ENCODE measurements at regions not wholly inside any gene's neighbourhood (a gene's known extent, or its start where the extent isn't known, plus 50 kb on each side); places are given as distances from the start of the nearest gene placed in this dataset.

- H3K27me3 ChIP-seq (ENCODE audit: control insufficient read depth in 2 of 2, insufficient read depth in 2 of 2, low read length in 2 of 2), result no peaks in the 10 kb centered on the region
- H3K9me3 ChIP-seq (ENCODE audit: control insufficient read depth in 2 of 2, low read length in 2 of 2), result no peaks in the 10 kb centered on the region
- H3K36me3 ChIP-seq (ENCODE audit: control insufficient read depth in 2 of 2, insufficient read depth in 2 of 2, low read length in 2 of 2), result no peaks in the 10 kb centered on the region
- no peaks in the 10 kb centered on the region for H3K4me1 ChIP-seq (ENCODE audit: control insufficient read depth in 2 of 2, insufficient read depth in 2 of 2, low read length in 2 of 2)
- no peak overlapping the region for H3K9ac ChIP-seq (ENCODE audit: low read depth in 1 of 2, low read length in 2 of 2)
- no peak overlapping the region for H3K4me3 ChIP-seq (ENCODE audit: low read length in 2 of 2)
- no peak overlapping the region for H3K27ac ChIP-seq (ENCODE audit: low read depth in 2 of 2, low read length in 2 of 2)
Measured at GRCh38 chr3:124383846-124384466, 346.3 kb upstream of the UMPS start.

- Histone ChIP-seq H3K36me3 (ENCODE audit: control insufficient read depth in 2 of 2, insufficient read depth in 2 of 2, low read length in 2 of 2) (no peaks in the 10 kb centered on the region), H3K9ac (ENCODE audit: low read depth in 1 of 2, low read length in 2 of 2) (no peak overlapping the region), H3K4me1 (ENCODE audit: control insufficient read depth in 2 of 2, insufficient read depth in 2 of 2, low read length in 2 of 2) (no peaks in the 10 kb centered on the region), H3K4me3 (ENCODE audit: low read length in 2 of 2) (no peak overlapping the region), H3K27ac (ENCODE audit: low read depth in 2 of 2, low read length in 2 of 2) (no peak overlapping the region), H3K27me3 (ENCODE audit: control insufficient read depth in 2 of 2, insufficient read depth in 2 of 2, low read length in 2 of 2) (no peaks in the 10 kb centered on the region), H3K9me3 (ENCODE audit: control insufficient read depth in 2 of 2, low read length in 2 of 2) (no peaks in the 10 kb centered on the region)
Measured at GRCh38 chr3:124384527-124384926, 345.7 kb upstream of the UMPS start.

GRCh38 chr3:124385996-124386395 is 344.3 kb upstream of the UMPS start:
- Histone ChIP-seq H3K4me3 (ENCODE audit: low read length in 2 of 2) (no peak overlapping the region), H3K27ac (ENCODE audit: low read depth in 2 of 2, low read length in 2 of 2) (no peak overlapping the region), H3K9me3 (ENCODE audit: control insufficient read depth in 2 of 2, low read length in 2 of 2) (no peaks in the 10 kb centered on the region), H3K36me3 (ENCODE audit: control insufficient read depth in 2 of 2, insufficient read depth in 2 of 2, low read length in 2 of 2) (no peaks in the 10 kb centered on the region), H3K4me1 (ENCODE audit: control insufficient read depth in 2 of 2, insufficient read depth in 2 of 2, low read length in 2 of 2) (no peaks in the 10 kb centered on the region), H3K9ac (ENCODE audit: low read depth in 1 of 2, low read length in 2 of 2) (no peak overlapping the region), H3K27me3 (ENCODE audit: control insufficient read depth in 2 of 2, insufficient read depth in 2 of 2, low read length in 2 of 2) (no peaks in the 10 kb centered on the region)

GRCh38 chr3:124386996-124387595 is 343.2 kb upstream of the UMPS start:
- Histone ChIP-seq H3K27ac (ENCODE audit: low read depth in 2 of 2, low read length in 2 of 2) (no peak overlapping the region), H3K9me3 (ENCODE audit: control insufficient read depth in 2 of 2, low read length in 2 of 2) (no peaks in the 10 kb centered on the region), H3K4me1 (ENCODE audit: control insufficient read depth in 2 of 2, insufficient read depth in 2 of 2, low read length in 2 of 2) (no peaks in the 10 kb centered on the region), H3K4me3 (ENCODE audit: low read length in 2 of 2) (no peak overlapping the region), H3K9ac (ENCODE audit: low read depth in 1 of 2, low read length in 2 of 2) (no peak overlapping the region), H3K36me3 (ENCODE audit: control insufficient read depth in 2 of 2, insufficient read depth in 2 of 2, low read length in 2 of 2) (no peaks in the 10 kb centered on the region), H3K27me3 (ENCODE audit: control insufficient read depth in 2 of 2, insufficient read depth in 2 of 2, low read length in 2 of 2) (no peaks in the 10 kb centered on the region)

- Histone ChIP-seq H3K27me3 (ENCODE audit: control insufficient read depth in 2 of 2, insufficient read depth in 2 of 2, low read length in 2 of 2) (no peaks in the 10 kb centered on the region), H3K4me3 (ENCODE audit: low read length in 2 of 2) (no peak overlapping the region), H3K36me3 (ENCODE audit: control insufficient read depth in 2 of 2, insufficient read depth in 2 of 2, low read length in 2 of 2) (no peaks in the 10 kb centered on the region), H3K4me1 (ENCODE audit: control insufficient read depth in 2 of 2, insufficient read depth in 2 of 2, low read length in 2 of 2) (no peaks in the 10 kb centered on the region), H3K9ac (ENCODE audit: low read depth in 1 of 2, low read length in 2 of 2) (no peak overlapping the region), H3K9me3 (ENCODE audit: control insufficient read depth in 2 of 2, low read length in 2 of 2) (no peaks in the 10 kb centered on the region), H3K27ac (ENCODE audit: low read depth in 2 of 2, low read length in 2 of 2) (no peak overlapping the region)
Measured at GRCh38 chr3:124391774-124392173, 338.5 kb upstream of the UMPS start.

DNA sequence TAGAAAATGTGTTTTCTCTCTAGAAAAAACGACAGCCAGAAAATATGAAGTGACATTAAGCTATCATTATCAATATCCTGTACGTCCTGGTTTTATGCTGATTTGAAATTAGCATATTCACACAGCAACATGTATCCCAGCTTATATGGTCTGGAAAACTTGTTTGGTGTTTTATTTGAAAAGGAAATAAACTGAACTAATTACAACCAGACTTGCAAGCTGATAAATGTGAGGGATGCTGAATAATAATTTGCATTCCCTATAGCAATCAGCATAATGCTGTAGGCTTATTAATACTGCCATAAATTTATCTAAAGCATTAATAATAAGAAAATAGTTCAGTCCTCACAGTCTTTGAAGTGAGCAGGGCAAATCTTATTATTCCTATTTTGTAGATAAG is 336.9 kb upstream of the UMPS start:
- H3K27me3 ChIP-seq (ENCODE audit: control insufficient read depth in 2 of 2, insufficient read depth in 2 of 2, low read length in 2 of 2), result no peaks in the 10 kb centered on the region
- no peaks in the 10 kb centered on the region for H3K4me1 ChIP-seq (ENCODE audit: control insufficient read depth in 2 of 2, insufficient read depth in 2 of 2, low read length in 2 of 2)
- H3K36me3 ChIP-seq (ENCODE audit: control insufficient read depth in 2 of 2, insufficient read depth in 2 of 2, low read length in 2 of 2), result no peaks in the 10 kb centered on the region
- H3K9me3 ChIP-seq (ENCODE audit: control insufficient read depth in 2 of 2, low read length in 2 of 2), result no peaks in the 10 kb centered on the region
- no peak overlapping the region for H3K9ac ChIP-seq (ENCODE audit: low read depth in 1 of 2, low read length in 2 of 2)
- H3K4me3 ChIP-seq (ENCODE audit: low read length in 2 of 2), result no peak overlapping the region
- H3K27ac ChIP-seq (ENCODE audit: low read depth in 2 of 2, low read length in 2 of 2), result no peak overlapping the region

DNA sequence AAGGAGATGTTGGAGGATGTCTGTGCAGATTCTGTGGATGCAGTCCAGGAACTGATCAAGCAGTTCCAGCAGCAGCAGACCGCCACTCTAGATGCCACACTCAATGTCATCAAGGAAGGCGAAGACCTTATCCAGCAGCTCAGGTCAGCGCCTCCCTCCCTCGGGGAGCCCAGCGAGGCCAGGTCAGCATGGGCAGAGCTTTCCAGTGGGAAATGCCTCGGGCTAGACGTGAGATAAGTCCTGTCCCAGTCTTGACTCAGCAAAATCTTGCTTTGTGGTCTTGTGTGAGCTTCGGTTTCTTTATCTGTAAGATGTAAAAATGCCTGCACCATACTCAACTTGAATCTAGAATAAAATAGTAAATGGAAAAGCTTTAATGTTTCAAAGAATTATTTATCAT is 335.1 kb upstream of the UMPS start:
- Histone ChIP-seq H3K9me3 (ENCODE audit: control insufficient read depth in 2 of 2, low read length in 2 of 2) (no peaks in the 10 kb centered on the region), H3K4me1 (ENCODE audit: control insufficient read depth in 2 of 2, insufficient read depth in 2 of 2, low read length in 2 of 2) (no peaks in the 10 kb centered on the region), H3K36me3 (ENCODE audit: control insufficient read depth in 2 of 2, insufficient read depth in 2 of 2, low read length in 2 of 2) (no peaks in the 10 kb centered on the region), H3K27me3 (ENCODE audit: control insufficient read depth in 2 of 2, insufficient read depth in 2 of 2, low read length in 2 of 2) (no peaks in the 10 kb centered on the region), H3K4me3 (ENCODE audit: low read length in 2 of 2) (no peak overlapping the region), H3K9ac (ENCODE audit: low read depth in 1 of 2, low read length in 2 of 2) (no peak overlapping the region), H3K27ac (ENCODE audit: low read depth in 2 of 2, low read length in 2 of 2) (no peak overlapping the region)

DNA sequence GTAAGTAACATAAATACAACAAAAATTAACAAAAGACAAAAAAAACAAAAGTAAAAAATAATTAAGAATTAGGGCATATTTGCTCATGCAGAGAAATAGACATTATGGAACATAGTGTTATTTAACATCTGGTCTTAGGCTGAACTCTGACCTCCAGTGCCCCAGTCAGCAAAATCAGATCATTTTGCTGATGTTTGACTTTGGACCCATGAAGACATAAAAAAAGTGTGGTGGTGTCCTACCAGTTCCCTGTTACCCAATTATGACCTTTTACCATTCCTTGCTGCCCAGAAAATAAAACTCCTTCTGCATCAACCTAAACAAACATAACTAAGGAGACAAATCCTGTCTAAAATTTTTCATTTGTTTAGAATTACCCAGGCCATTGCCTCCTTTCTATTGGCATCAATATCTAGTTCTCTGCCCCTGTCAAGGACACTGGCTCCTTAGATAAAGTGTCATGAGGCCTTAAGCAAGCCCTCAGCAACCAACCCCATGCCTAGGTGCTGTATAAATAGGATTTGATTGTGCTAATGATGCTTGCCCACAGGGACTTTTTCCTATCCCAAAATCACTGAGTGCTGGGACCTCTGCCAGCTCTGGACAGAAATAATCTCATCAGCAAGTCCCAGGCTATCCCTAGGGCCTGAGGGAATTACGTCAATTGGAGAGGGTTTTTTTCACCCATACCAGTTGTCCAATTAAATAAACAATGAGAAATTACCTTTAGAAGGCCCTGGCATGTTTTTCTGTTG is 334.5 kb upstream of the UMPS start:
- Histone ChIP-seq H3K27me3 (ENCODE audit: control insufficient read depth in 2 of 2, insufficient read depth in 2 of 2, low read length in 2 of 2) (no peaks in the 10 kb centered on the region), H3K9ac (ENCODE audit: low read depth in 1 of 2, low read length in 2 of 2) (no peak overlapping the region), H3K27ac (ENCODE audit: low read depth in 2 of 2, low read length in 2 of 2) (no peak overlapping the region), H3K4me1 (ENCODE audit: control insufficient read depth in 2 of 2, insufficient read depth in 2 of 2, low read length in 2 of 2) (no peaks in the 10 kb centered on the region), H3K9me3 (ENCODE audit: control insufficient read depth in 2 of 2, low read length in 2 of 2) (no peaks in the 10 kb centered on the region), H3K36me3 (ENCODE audit: control insufficient read depth in 2 of 2, insufficient read depth in 2 of 2, low read length in 2 of 2) (no peaks in the 10 kb centered on the region), H3K4me3 (ENCODE audit: low read length in 2 of 2) (no peak overlapping the region)

- Histone ChIP-seq H3K4me1 (ENCODE audit: control insufficient read depth in 2 of 2, insufficient read depth in 2 of 2, low read length in 2 of 2) (no peaks in the 10 kb centered on the region), H3K27ac (ENCODE audit: low read depth in 2 of 2, low read length in 2 of 2) (no peak overlapping the region), H3K27me3 (ENCODE audit: control insufficient read depth in 2 of 2, insufficient read depth in 2 of 2, low read length in 2 of 2) (no peaks in the 10 kb centered on the region), H3K4me3 (ENCODE audit: low read length in 2 of 2) (no peak overlapping the region), H3K9ac (ENCODE audit: low read depth in 1 of 2, low read length in 2 of 2) (no peak overlapping the region), H3K9me3 (ENCODE audit: control insufficient read depth in 2 of 2, low read length in 2 of 2) (no peaks in the 10 kb centered on the region), H3K36me3 (ENCODE audit: control insufficient read depth in 2 of 2, insufficient read depth in 2 of 2, low read length in 2 of 2) (no peaks in the 10 kb centered on the region)
Measured at GRCh38 chr3:124396339-124396950, 333.8 kb upstream of the UMPS start.

GRCh38 chr3:124397088-124397487 is 333.2 kb upstream of the UMPS start:
- H3K9me3 ChIP-seq (ENCODE audit: control insufficient read depth in 2 of 2, low read length in 2 of 2), result no peaks in the 10 kb centered on the region
- H3K4me3 ChIP-seq (ENCODE audit: low read length in 2 of 2), result no peak overlapping the region
- H3K27me3 ChIP-seq (ENCODE audit: control insufficient read depth in 2 of 2, insufficient read depth in 2 of 2, low read length in 2 of 2), result no peaks in the 10 kb centered on the region
- H3K36me3 ChIP-seq (ENCODE audit: control insufficient read depth in 2 of 2, insufficient read depth in 2 of 2, low read length in 2 of 2), result no peaks in the 10 kb centered on the region
- H3K4me1 ChIP-seq (ENCODE audit: control insufficient read depth in 2 of 2, insufficient read depth in 2 of 2, low read length in 2 of 2), result no peaks in the 10 kb centered on the region
- no peak overlapping the region for H3K9ac ChIP-seq (ENCODE audit: low read depth in 1 of 2, low read length in 2 of 2)
- no peak overlapping the region for H3K27ac ChIP-seq (ENCODE audit: low read depth in 2 of 2, low read length in 2 of 2)

Measured in mucosa of rectum (tissue), 2 donors.